Activated CD4-positive, alpha-beta T cell treated with anti-CD3 and anti-CD28 coated beads, Interleukin-2, amount 10 ng/mL, durations not matched to agents 24 days and 14 days (primary cell): ENCODE measurements at regions not wholly inside any gene's neighbourhood (a gene's known extent, or its start where the extent isn't known, plus 50 kb on each side); places are given as distances from the start of the nearest gene placed in this dataset.

Source experiments
- DNase-seq: peaks from one replicate; pipeline ENCODE4 v3.0.0; 2022
- H3K27ac Mint-ChIP-seq: one replicate; pipeline ENCODE4 v1.8.0; 2022; ENCODE audit warnings: mild to moderate bottlenecking, mixed read lengths
- H3K27me3 Mint-ChIP-seq: one replicate; pipeline ENCODE4 v1.8.0; 2022; ENCODE audit warnings: mixed read lengths
- H3K36me3 Mint-ChIP-seq: one replicate; pipeline ENCODE4 v1.8.0; 2022; ENCODE audit warnings: low read depth, mild to moderate bottlenecking, mixed read lengths
- H3K4me1 Mint-ChIP-seq: one replicate; pipeline ENCODE4 v1.8.0; 2021; ENCODE audit warnings: mixed read lengths
- H3K4me3 Mint-ChIP-seq: one replicate; pipeline ENCODE4 v1.8.0; 2022; ENCODE audit warnings: mild to moderate bottlenecking, moderate library complexity, mixed read lengths
- H3K9me3 Mint-ChIP-seq: one replicate; pipeline ENCODE4 v1.8.0; 2021; ENCODE audit warnings: mixed read lengths
- intact Hi-C: fragments of 100-400 bp; cut with micrococcal nuclease; formaldehyde crosslinking; loops from one replicate; pipeline ENCODE4 v1.15.1; 2023

- DNase-seq, result no peak
Measured at GRCh38 chr1:36590771-36591170, 108.1 kb upstream of the CSF3R start.

DNA sequence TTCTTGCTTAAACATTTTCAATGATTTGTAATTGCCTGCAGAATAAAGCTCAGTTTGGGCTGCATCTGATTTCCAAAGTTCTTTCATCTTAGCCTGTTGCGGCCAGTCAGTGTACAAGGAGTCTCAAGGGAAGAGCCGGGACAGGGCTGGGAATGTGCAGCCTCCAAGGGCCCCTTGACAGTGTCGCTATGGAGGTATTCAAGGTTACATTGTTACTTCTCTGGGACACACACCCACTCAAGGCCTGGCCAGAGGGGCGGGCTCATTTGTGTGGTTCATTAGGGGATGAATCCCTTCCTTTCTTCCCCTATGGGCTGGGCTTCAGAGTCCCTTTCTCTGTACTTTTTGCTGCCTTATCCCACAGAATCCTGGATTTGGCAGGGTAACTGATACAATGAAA lies 107.6 kb upstream of the CSF3R start:
- intact Hi-C loops, result no loop called here
- Mint-ChIP-seq H3K27me3 (peaks cover 23% of the 10 kb centered on the region), H3K4me1 (no peaks in the 10 kb centered on the region), H3K4me3 (no peak overlapping the region), H3K9me3 (no peaks in the 10 kb centered on the region), H3K27ac (no peak overlapping the region), H3K36me3 (no peaks in the 10 kb centered on the region)
- DNase-seq, result no peak

More at GRCh38 chr1:36590771-36591170, 108.1 kb upstream of the CSF3R start:
- H3K4me1 Mint-ChIP-seq, result no peaks in the 10 kb centered on the region
- H3K27me3 Mint-ChIP-seq, result peaks cover 21% of the 10 kb centered on the region
- no peaks in the 10 kb centered on the region for H3K9me3 Mint-ChIP-seq
- H3K27ac Mint-ChIP-seq, result no peak overlapping the region
- intact Hi-C loops, result no loop called here
- H3K36me3 Mint-ChIP-seq, result no peaks in the 10 kb centered on the region
- no peak overlapping the region for H3K4me3 Mint-ChIP-seq

DNA sequence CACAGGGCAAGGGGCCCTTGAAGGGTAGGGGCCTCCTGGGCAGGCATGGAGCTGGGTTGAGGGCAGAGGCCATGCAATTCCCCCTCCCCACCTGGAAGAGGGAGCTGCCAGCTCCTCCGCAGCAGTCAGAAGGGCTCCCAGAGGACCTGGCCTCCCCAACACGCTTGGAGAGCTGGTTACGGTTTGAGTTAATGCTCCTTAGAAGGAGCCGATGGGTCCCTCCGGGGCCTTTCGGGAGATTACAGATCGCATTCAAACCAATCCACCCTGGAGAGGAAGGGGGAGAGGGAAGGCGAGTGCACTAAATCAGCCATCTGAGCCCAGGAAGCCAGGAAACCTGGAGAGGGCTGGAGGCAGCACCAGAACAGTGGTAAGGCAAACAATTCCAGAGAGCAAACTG lies 106.3 kb upstream of the CSF3R start:
- Mint-ChIP-seq H3K27me3 (peaks cover 30% of the 10 kb centered on the region), H3K36me3 (no peaks in the 10 kb centered on the region), H3K4me3 (no peak overlapping the region), H3K27ac (no peak overlapping the region), H3K9me3 (no peaks in the 10 kb centered on the region), H3K4me1 (no peaks in the 10 kb centered on the region)
- DNase-seq, result no peak
- intact Hi-C loops, result no loop called here

- Mint-ChIP-seq H3K36me3 (no peaks in the 10 kb centered on the region), H3K27ac (no peak overlapping the region), H3K27me3 (peaks cover 34% of the 10 kb centered on the region), H3K4me1 (no peaks in the 10 kb centered on the region), H3K9me3 (no peaks in the 10 kb centered on the region), H3K4me3 (no peak overlapping the region)
- intact Hi-C loops, result no loop called here
- no peak for DNase-seq
Measured at GRCh38 chr1:36585569-36586548, 103.1 kb upstream of the CSF3R start.

- Mint-ChIP-seq H3K27ac (no peak overlapping the region), H3K4me3 (no peak overlapping the region), H3K9me3 (no peaks in the 10 kb centered on the region), H3K27me3 (peaks cover 41% of the 10 kb centered on the region), H3K4me1 (no peaks in the 10 kb centered on the region), H3K36me3 (no peaks in the 10 kb centered on the region)
- intact Hi-C loops, result no loop called here
- DNase-seq, result no peak
Measured at GRCh38 chr1:36584874-36585453, 102.3 kb upstream of the CSF3R start.

- H3K4me1 Mint-ChIP-seq, result no peaks in the 10 kb centered on the region
- H3K27me3 Mint-ChIP-seq, result peaks cover 41% of the 10 kb centered on the region
- no peaks in the 10 kb centered on the region for H3K36me3 Mint-ChIP-seq
- no peak overlapping the region for H3K4me3 Mint-ChIP-seq
- no peak for DNase-seq
- intact Hi-C loops, result no loop called here
- H3K9me3 Mint-ChIP-seq, result no peaks in the 10 kb centered on the region
- no peak overlapping the region for H3K27ac Mint-ChIP-seq
Measured at GRCh38 chr1:36583980-36584782, 101.5 kb upstream of the CSF3R start.

DNA sequence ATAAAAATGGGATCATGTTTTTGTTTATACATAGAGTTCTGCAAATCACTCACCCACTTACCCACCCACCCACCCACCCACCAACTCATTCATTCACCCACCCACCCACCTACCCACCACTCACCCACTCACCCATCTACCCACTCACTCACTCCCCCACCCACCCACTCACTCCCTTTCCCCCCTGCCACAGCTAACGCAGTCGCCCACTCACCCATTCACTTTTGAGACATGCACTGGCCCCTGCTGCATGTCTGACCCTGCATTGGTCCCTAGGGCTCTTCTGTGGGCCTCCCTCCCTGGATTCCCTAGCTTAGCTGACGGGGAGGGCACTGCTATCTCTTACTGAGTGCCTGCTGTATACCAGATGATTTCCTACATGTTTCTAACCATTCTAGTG lies 100.4 kb upstream of the CSF3R start:
- DNase-seq, result no peak
- Mint-ChIP-seq H3K9me3 (no peaks in the 10 kb centered on the region), H3K27ac (no peak overlapping the region), H3K27me3 (peaks cover 41% of the 10 kb centered on the region), H3K4me3 (no peak overlapping the region), H3K4me1 (no peaks in the 10 kb centered on the region), H3K36me3 (no peaks in the 10 kb centered on the region)
- intact Hi-C loops, result no loop called here

DNA sequence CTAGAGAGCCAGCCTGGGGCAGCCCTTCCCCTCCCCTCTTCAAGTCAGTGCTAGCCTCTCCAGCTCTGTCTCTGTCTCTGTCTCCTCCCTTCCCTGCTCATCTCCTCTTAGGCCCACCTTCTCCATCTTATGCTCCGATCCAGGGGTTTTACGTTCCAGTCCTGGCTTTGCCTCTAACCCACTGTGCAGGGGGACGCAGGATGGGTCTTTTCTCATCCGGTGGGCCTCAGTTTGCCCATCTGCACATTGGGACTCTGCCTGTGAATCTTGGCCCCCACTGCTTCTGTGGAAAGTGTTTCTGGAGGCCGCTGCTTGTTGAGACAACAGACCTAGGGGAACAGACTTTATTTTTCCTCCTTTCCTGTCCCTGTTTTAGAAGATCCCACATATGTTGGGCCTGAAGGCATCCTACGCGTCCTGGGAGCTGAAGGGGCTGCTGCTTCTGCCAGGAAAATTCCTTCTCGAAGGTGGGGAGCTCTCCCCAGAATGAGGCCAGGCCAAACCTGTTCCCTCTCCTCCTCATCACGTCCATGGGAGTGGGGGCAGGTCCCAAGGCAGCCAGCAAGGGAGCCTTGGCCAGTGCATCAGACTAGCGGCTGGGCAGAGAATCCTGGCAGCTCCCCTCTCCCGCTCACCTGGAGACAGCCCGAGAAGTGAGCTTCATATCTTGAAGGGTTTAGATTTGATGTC lies 99.5 kb upstream of the CSF3R start:
- H3K9me3 Mint-ChIP-seq, result no peaks in the 10 kb centered on the region
- peaks cover 36% of the 10 kb centered on the region for H3K27me3 Mint-ChIP-seq
- no peaks in the 10 kb centered on the region for H3K36me3 Mint-ChIP-seq
- no peaks in the 10 kb centered on the region for H3K4me1 Mint-ChIP-seq
- H3K4me3 Mint-ChIP-seq, result no peak overlapping the region
- no peak overlapping the region for H3K27ac Mint-ChIP-seq
- intact Hi-C loops, result no loop called here
- no peak for DNase-seq

DNA sequence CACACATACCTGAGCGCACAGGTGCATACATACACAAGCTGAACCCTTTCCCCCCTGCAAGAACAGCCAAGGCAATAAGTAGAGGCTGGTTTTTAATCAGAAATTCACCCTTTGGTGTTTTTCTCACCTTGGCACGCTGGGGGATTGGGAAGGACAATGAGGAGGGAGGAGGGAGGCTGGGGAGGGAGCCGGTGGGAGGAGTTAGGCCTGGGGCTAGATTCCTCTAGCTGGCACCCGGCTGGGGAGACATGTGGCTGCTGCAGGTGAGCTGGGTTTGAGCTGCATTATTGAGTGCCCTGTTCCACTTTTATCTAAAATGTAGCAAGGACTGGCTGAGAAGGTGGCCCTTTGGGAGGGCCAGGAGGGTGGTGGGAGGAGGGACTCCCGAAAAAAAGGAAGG lies 97.8 kb upstream of the CSF3R start:
- no peak for DNase-seq
- Mint-ChIP-seq H3K36me3 (no peaks in the 10 kb centered on the region), H3K4me1 (no peaks in the 10 kb centered on the region), H3K9me3 (no peaks in the 10 kb centered on the region), H3K27me3 (peaks cover 27% of the 10 kb centered on the region), H3K4me3 (no peak overlapping the region), H3K27ac (no peak overlapping the region)
- intact Hi-C loops, result no loop called here

DNA sequence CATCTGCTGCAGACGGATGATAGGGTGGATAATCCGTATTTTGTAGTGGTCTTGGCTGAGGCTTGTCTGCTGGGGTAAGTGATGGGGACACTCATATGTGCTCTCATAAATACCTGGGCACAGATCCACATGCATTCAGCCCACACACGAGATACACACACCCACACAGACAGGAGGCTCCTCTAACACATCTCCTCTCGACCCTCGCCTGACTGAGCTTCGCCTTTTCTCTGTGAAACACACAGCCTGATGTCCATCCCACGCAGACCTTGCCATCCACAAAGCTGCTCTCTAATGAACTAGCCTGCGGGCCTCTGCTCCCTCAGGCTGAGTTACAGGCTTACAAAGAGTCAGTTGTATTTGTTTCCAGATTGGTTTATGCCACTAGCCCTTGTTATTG lies 96.3 kb upstream of the CSF3R start:
- no peaks in the 10 kb centered on the region for H3K4me1 Mint-ChIP-seq
- H3K27ac Mint-ChIP-seq, result no peak overlapping the region
- no peaks in the 10 kb centered on the region for H3K9me3 Mint-ChIP-seq
- no peak for DNase-seq
- no peaks in the 10 kb centered on the region for H3K36me3 Mint-ChIP-seq
- no peak overlapping the region for H3K4me3 Mint-ChIP-seq
- intact Hi-C loops, result loop anchor here (10.0 kb wide), 1 partner anchor 856 kb away; no protein-coding TSS in a partner anchor
- H3K27me3 Mint-ChIP-seq, result peaks cover 17% of the 10 kb centered on the region

- no peak overlapping the region for H3K27ac Mint-ChIP-seq
- H3K36me3 Mint-ChIP-seq, result no peaks in the 10 kb centered on the region
- intact Hi-C loops, result loop anchor here (10.0 kb wide), 1 partner anchor 858 kb away; no protein-coding TSS in a partner anchor
- no peaks in the 10 kb centered on the region for H3K9me3 Mint-ChIP-seq
- peaks cover 10% of the 10 kb centered on the region for H3K27me3 Mint-ChIP-seq
- no peak for DNase-seq
- no peaks in the 10 kb centered on the region for H3K4me1 Mint-ChIP-seq
- no peak overlapping the region for H3K4me3 Mint-ChIP-seq
Measured at GRCh38 chr1:36576551-36577110, 93.9 kb upstream of the CSF3R start.

- Mint-ChIP-seq H3K9me3 (no peaks in the 10 kb centered on the region), H3K4me3 (no peak overlapping the region), H3K36me3 (no peaks in the 10 kb centered on the region), H3K27ac (no peak overlapping the region), H3K27me3 (peaks cover 10% of the 10 kb centered on the region), H3K4me1 (no peaks in the 10 kb centered on the region)
- intact Hi-C loops, result loop anchor here (10.0 kb wide), 1 partner anchor 859 kb away; no protein-coding TSS in a partner anchor
- peak; percentile 79 for DNase-seq
Measured at GRCh38 chr1:36576118-36576517, 93.4 kb upstream of the CSF3R start.

DNA sequence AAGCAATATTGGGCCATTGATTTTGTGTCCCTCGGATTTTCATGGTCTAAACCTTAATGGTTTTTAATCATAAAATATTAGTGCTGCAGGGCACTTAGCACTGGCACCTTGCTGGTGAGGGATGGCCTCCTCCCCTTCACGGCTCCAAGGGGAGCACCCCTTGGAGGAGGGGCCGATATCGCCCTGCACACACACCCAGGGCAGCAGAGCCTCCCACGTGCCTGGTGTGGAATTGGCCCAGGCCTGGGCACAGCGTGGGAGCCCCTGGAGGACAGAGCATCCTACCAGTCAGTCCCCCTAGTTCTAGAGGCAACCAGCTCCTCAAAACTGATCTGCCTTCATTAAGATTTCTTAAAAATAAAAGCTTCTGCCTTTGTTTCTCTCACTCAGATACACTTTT lies 90.7 kb upstream of the CSF3R start:
- Mint-ChIP-seq H3K4me3 (no peak overlapping the region), H3K4me1 (no peaks in the 10 kb centered on the region), H3K36me3 (no peaks in the 10 kb centered on the region), H3K27ac (no peak overlapping the region), H3K27me3 (peaks cover 3% of the 10 kb centered on the region), H3K9me3 (no peaks in the 10 kb centered on the region)
- DNase-seq, result no peak
- intact Hi-C loops, result loop anchor here (10.0 kb wide), 1 partner anchor 861 kb away; no protein-coding TSS in a partner anchor
